GM18511 (cell line): ENCODE measurements at regions not wholly inside any gene's neighbourhood (a gene's known extent, or its start where the extent isn't known, plus 50 kb on each side); places are given as distances from the start of the nearest gene placed in this dataset.

ENCODE experiments used
- ATAC-seq: cut with Tn5 transposase; IDR thresholded peaks from one replicate; pipeline ENCODE4 v1.9.1; 2021; ENCODE audit warnings: mild to moderate bottlenecking, moderate library complexity; ENCODE audit not compliant: unreplicated experiment

- no peak for ATAC-seq
These were observed 136.9 kb downstream of the SLC38A1 start for GRCh38 chr12:46131732-46132469.

- ATAC-seq = no peak
These were observed 137.3 kb upstream of the SCAF11 start for GRCh38 chr12:46127656-46128055.

- ATAC-seq = no peak
These were observed 135.8 kb upstream of the SCAF11 start for GRCh38 chr12:46126050-46126727.

- peak; percentile 86 for ATAC-seq
These were observed 134.7 kb upstream of the SCAF11 start for GRCh38 chr12:46124848-46125619.

- ATAC-seq = peak; percentile 61
These were observed 133.9 kb upstream of the SCAF11 start for GRCh38 chr12:46124132-46124847.

GRCh38 chr12:46112364-46112763 is 122.0 kb upstream of the SCAF11 start:
- ATAC-seq = no peak

GRCh38 chr12:46111715-46112114 is 121.3 kb upstream of the SCAF11 start:
- ATAC-seq = no peak

- ATAC-seq = peak; percentile 33
These were observed 120.7 kb upstream of the SCAF11 start for GRCh38 chr12:46110928-46111699.

GRCh38 chr12:46110223-46110611 is 119.8 kb upstream of the SCAF11 start:
- no peak for ATAC-seq

- no peak for ATAC-seq
These were observed 119.2 kb upstream of the SCAF11 start for GRCh38 chr12:46109343-46110222.

GRCh38 chr12:46108721-46109120 is 118.3 kb upstream of the SCAF11 start:
- ATAC-seq = peak; percentile 84

- no peak for ATAC-seq
These were observed 117.2 kb upstream of the SCAF11 start for GRCh38 chr12:46107591-46107990.

- ATAC-seq = no peak
These were observed 115.4 kb upstream of the SCAF11 start for GRCh38 chr12:46105735-46106134.

GRCh38 chr12:46103559-46104383 is 113.4 kb upstream of the SCAF11 start:
- no peak for ATAC-seq

- no peak for ATAC-seq
These were observed 111.1 kb upstream of the SCAF11 start for GRCh38 chr12:46101485-46101869.

- no peak for ATAC-seq
These were observed 110.4 kb upstream of the SCAF11 start for GRCh38 chr12:46100551-46101484.

GRCh38 chr12:46089414-46090162 is 99.2 kb upstream of the SCAF11 start:
- ATAC-seq = peak; percentile 72
